Peyer's patch (tissue), 4 donors: ENCODE measurements at regions not wholly inside any gene's neighbourhood (a gene's known extent, or its start where the extent isn't known, plus 50 kb on each side); places are given as distances from the start of the nearest gene placed in this dataset.

Experiments
- DNase-seq, 3 donors: peaks; one replicate each; pipeline ENCODE4 v3.0.0-alpha.2; 2017 to 2019
- H3K27ac ChIP-seq, 4 donors: fragments of 200-600 bp; sonication (generic); one replicate each; pipeline ENCODE4 v1.5.1; 2016 to 2019
- H3K27me3 ChIP-seq, 2 donors: fragments of 200-600 bp; sonication (generic); one replicate each; pipeline ENCODE4 v1.5.1; 2019
- H3K36me3 ChIP-seq, 3 donors: fragments of 200-600 bp; sonication (generic); one replicate each; pipeline ENCODE4 v1.5.1; 2016 to 2019
- H3K4me1 ChIP-seq, 4 donors: fragments of 200-600 bp; sonication (generic); one replicate each; pipeline ENCODE4 v1.5.1; 2016 to 2019
- H3K4me3 ChIP-seq, 4 donors: fragments of 200-600 bp; sonication (generic); 1 replicate in 3 of 4; 2 replicates in 1 of 4; pipeline ENCODE4 v1.5.1; 2016 to 2019; ENCODE audit warnings: mild to moderate bottlenecking in 1 of 4
- H3K9me3 ChIP-seq, 4 donors: fragments of 200-600 bp; sonication (generic); one replicate each; pipeline ENCODE4 v1.5.1; 2016 to 2019; ENCODE audit warnings: mild to moderate bottlenecking in 1 of 4
- POLR2A ChIP-seq, 2 donors: fragments of 450-650 bp; IDR thresholded peaks; one replicate each; pipeline ENCODE4 v1.5.1; 2017; ENCODE audit warnings: antibody characterized with exemption in 2 of 2, mild to moderate bottlenecking in 2 of 2, moderate library complexity in 2 of 2
- TF ChIP-seq, protein P1 (sequence below), 6 experiments: fragments of 450-650 bp in 4 of 6; fragments of 200-600 bp in 2 of 6; sonication (generic) in 1 of 6; IDR thresholded peaks; one replicate each; pipeline ENCODE4 v1.5.1; 2017 to 2019; ENCODE audit warnings: antibody characterized with exemption in 6 of 6, mild to moderate bottlenecking in 3 of 6, moderate library complexity in 1 of 6

DNA sequence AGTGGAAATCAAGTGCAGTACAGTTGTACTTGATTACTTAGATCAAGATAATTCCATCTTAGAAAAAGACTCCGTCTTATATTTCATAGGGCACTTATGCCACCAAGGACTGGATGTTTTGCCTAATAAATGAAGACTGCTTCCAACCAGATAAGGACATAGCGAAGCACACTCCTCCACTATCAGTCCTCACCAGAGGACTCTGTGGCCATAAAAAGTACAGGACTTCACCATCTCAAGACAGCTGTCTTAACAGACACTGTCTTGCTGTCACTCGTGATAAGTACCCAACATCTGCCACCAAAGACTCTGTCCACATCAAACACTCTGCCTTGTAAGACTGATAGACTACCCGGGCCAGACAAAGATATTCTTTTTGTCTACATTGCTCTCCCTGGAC is 352.0 kb downstream of the TRAM1L1 start:
- no peak for DNase-seq
- no peaks in the 10 kb centered on the region for H3K27me3 ChIP-seq
- no peaks in the 10 kb centered on the region for H3K36me3 ChIP-seq
- no peak overlapping the region for H3K27ac ChIP-seq
- TF ChIP-seq, protein P1, sequence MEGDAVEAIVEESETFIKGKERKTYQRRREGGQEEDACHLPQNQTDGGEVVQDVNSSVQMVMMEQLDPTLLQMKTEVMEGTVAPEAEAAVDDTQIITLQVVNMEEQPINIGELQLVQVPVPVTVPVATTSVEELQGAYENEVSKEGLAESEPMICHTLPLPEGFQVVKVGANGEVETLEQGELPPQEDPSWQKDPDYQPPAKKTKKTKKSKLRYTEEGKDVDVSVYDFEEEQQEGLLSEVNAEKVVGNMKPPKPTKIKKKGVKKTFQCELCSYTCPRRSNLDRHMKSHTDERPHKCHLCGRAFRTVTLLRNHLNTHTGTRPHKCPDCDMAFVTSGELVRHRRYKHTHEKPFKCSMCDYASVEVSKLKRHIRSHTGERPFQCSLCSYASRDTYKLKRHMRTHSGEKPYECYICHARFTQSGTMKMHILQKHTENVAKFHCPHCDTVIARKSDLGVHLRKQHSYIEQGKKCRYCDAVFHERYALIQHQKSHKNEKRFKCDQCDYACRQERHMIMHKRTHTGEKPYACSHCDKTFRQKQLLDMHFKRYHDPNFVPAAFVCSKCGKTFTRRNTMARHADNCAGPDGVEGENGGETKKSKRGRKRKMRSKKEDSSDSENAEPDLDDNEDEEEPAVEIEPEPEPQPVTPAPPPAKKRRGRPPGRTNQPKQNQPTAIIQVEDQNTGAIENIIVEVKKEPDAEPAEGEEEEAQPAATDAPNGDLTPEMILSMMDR (IDR thresholded peaks at IDR 0.05), result no peak
- no peak for TF ChIP-seq POLR2A (IDR thresholded peaks at IDR 0.05)
- H3K4me1 ChIP-seq, result no peaks in the 10 kb centered on the region
- H3K4me3 ChIP-seq, result no peak overlapping the region
- H3K9me3 ChIP-seq, result no peaks in the 10 kb centered on the region

DNA sequence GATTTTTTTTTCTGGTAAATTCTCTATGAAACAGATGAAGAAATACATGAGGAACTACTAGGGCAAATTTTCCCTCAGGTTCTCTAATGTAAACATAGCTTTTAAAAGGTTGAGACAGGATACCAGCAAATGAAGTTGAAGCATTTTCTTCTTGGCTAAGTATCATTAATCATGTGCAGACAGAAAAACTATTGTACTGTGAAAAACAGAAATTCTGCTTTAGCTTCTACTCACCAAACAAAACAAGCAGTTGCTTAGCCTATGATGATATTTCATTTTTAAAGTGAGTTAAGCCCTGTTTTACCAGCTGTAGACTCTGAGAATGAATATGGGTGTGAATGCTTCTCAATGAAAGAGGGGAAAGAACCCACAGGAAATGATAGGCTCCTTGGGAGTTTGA is 358.9 kb downstream of the TRAM1L1 start:
- Histone ChIP-seq H3K36me3 (no peaks in the 10 kb centered on the region), H3K4me1 (no peaks in the 10 kb centered on the region), H3K4me3 (no peak overlapping the region), H3K9me3 (no peaks in the 10 kb centered on the region), H3K27ac (no peak overlapping the region), H3K27me3 (no peaks in the 10 kb centered on the region)
- TF ChIP-seq POLR2A (IDR thresholded peaks at IDR 0.05), result no peak
- TF ChIP-seq, protein P1 (IDR thresholded peaks at IDR 0.05), result no peak
- no peak for DNase-seq

DNA sequence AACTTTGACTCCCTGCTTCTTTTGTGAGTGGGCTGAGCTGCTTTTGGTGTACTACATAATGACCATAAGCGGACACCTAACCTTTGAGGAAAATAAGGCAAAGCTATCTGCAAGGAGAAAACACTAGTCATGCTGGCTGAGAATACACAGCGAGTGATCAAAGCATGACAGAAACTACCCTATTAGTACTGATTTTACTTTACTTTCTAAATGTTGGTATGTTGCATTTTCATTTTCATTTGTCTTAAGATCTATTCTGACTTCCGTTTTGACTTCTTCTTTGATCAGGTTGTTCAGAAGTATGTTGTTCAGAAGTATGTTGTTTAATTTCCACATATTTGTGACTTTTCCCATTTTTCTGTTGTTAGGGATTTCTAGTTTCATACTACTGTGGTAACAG is 361.1 kb downstream of the TRAM1L1 start:
- no peak for DNase-seq
- Histone ChIP-seq H3K4me1 (no peaks in the 10 kb centered on the region), H3K36me3 (no peaks in the 10 kb centered on the region), H3K9me3 (no peaks in the 10 kb centered on the region), H3K4me3 (no peak overlapping the region), H3K27ac (no peak overlapping the region), H3K27me3 (no peaks in the 10 kb centered on the region)
- TF ChIP-seq POLR2A (IDR thresholded peaks at IDR 0.05), result no peak
- TF ChIP-seq, protein P1 (IDR thresholded peaks at IDR 0.05), result no peak

DNA sequence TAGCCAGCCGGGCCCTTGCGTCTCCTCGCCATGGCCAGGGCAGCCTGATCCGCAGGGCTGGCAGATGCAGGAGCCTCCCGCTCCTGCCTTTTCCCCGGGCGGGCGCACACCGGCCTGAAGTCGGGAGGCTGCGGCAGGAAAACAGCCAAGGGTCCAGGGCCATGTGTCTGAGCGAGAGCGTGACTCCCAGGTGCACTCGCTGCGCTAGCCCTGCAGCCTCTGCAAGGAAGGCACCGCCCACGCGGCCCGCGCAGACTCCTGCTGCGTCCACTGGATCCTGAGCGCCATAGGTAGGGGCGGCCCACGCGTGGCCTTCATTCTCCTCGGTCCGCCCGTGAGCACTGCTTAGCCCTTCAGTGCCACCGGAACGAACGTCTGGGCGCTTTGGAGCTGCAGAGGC is 379.9 kb downstream of the TRAM1L1 start:
- DNase-seq, result no peak
- no peak for TF ChIP-seq POLR2A (IDR thresholded peaks at IDR 0.05)
- TF ChIP-seq, protein P1 (IDR thresholded peaks at IDR 0.05), result no peak
- H3K27me3 ChIP-seq, result no peaks in the 10 kb centered on the region
- no peaks in the 10 kb centered on the region for H3K36me3 ChIP-seq
- H3K4me1 ChIP-seq, result no peaks in the 10 kb centered on the region
- H3K27ac ChIP-seq, result no peak overlapping the region
- no peaks in the 10 kb centered on the region for H3K9me3 ChIP-seq
- H3K4me3 ChIP-seq, result no peak overlapping the region

- H3K27ac ChIP-seq, result no peak overlapping the region
- H3K4me3 ChIP-seq, result no peak overlapping the region
- no peak for DNase-seq
- H3K4me1 ChIP-seq, result no peaks in the 10 kb centered on the region
- H3K36me3 ChIP-seq, result no peaks in the 10 kb centered on the region
- H3K27me3 ChIP-seq, result no peaks in the 10 kb centered on the region
- H3K9me3 ChIP-seq, result no peaks in the 10 kb centered on the region
- TF ChIP-seq POLR2A (IDR thresholded peaks at IDR 0.05), result no peak
- TF ChIP-seq, protein P1 (IDR thresholded peaks at IDR 0.05), result no peak
Observed at GRCh38 chr4:116702949-116703348, 382.4 kb downstream of the TRAM1L1 start.

- no peaks in the 10 kb centered on the region for H3K4me1 ChIP-seq
- H3K4me3 ChIP-seq, result no peak overlapping the region
- no peak for TF ChIP-seq POLR2A (IDR thresholded peaks at IDR 0.05)
- TF ChIP-seq, protein P1 (IDR thresholded peaks at IDR 0.05), result no peak
- no peaks in the 10 kb centered on the region for H3K36me3 ChIP-seq
- H3K27ac ChIP-seq, result no peak overlapping the region
- no peaks in the 10 kb centered on the region for H3K9me3 ChIP-seq
- no peaks in the 10 kb centered on the region for H3K27me3 ChIP-seq
- DNase-seq, result no peak
Observed at GRCh38 chr4:116688536-116688935, 396.8 kb downstream of the TRAM1L1 start.
